Body of pancreas (tissue), 4 donors: ENCODE measurements at regions not wholly inside any gene's neighbourhood (a gene's known extent, or its start where the extent isn't known, plus 50 kb on each side); places are given as distances from the start of the nearest gene placed in this dataset.

Source experiments
- ATAC-seq: fragments of 150-250 bp; one replicate; pipeline ENCODE4 v1.9.1; 2016
- DNase-seq, 4 donors: peaks; one replicate each; pipeline ENCODE4 v3.0.0-alpha.2; 2019
- H3K27ac ChIP-seq, 4 donors: fragments of 200-600 bp; sonication (generic); 1 replicate in 3 of 4; 2 replicates in 1 of 4; pipeline versions ENCODE4 v1.5.1 to v1.6.1; 2016 to 2019; ENCODE audit warnings: mild to moderate bottlenecking in 1 of 4, mixed read lengths in 1 of 4, moderate library complexity in 1 of 4
- H3K27me3 ChIP-seq, 2 donors: fragments of 200-600 bp; sonication (generic); one replicate each; pipeline ENCODE4 v1.6.0; 2016; ENCODE audit warnings: mild to moderate bottlenecking in 1 of 2
- H3K36me3 ChIP-seq, 2 donors: fragments of 200-600 bp; sonication (generic); replicated peaks in 1 of 2; 2 replicates each; pipeline ENCODE4 v1.5.1; 2016; ENCODE audit warnings: low read depth in 2 of 2; ENCODE audit not compliant: insufficient read depth in 1 of 2
- H3K4me1 ChIP-seq: fragments of 200-600 bp; sonication (generic); one replicate; pipeline ENCODE4 v1.6.0; 2016
- H3K4me3 ChIP-seq, 2 donors: fragments of 200-600 bp; sonication (generic); 1 replicate in 1 of 2; 2 replicates in 1 of 2; pipeline ENCODE4 v1.5.1; 2016 to 2019
- H3K9me3 ChIP-seq, 3 donors: fragments of 200-600 bp; sonication (generic); 1 replicate in 2 of 3; 2 replicates in 1 of 3; pipeline ENCODE4 v1.5.1; 2016
- POLR2A ChIP-seq, 3 donors: fragments of 450-650 bp; IDR thresholded peaks; one replicate each; pipeline ENCODE4 v1.6.1; 2016; ENCODE audit warnings: antibody characterized with exemption in 3 of 3, mild to moderate bottlenecking in 2 of 3
- WGBS, 2 donors: methylation state at CpG; one replicate each; pipeline ENCODE4 v1.1.5; 2017; 5-methylcytosine and 5-hydroxymethylcytosine counted together
- intact Hi-C: fragments of 100-400 bp; cut with DNase I; formaldehyde crosslinking; loops from one replicate; pipeline ENCODE4 v1.15.1; 2023
- TF ChIP-seq, protein P1 (sequence below), 7 experiments: fragments of 450-650 bp in 4 of 7; fragments of 200-600 bp in 3 of 7; sonication (generic) in 3 of 7; IDR thresholded peaks; one replicate each; pipeline ENCODE4 v1.5.1; 2016 to 2019; ENCODE audit warnings: antibody characterized with exemption in 7 of 7

DNA sequence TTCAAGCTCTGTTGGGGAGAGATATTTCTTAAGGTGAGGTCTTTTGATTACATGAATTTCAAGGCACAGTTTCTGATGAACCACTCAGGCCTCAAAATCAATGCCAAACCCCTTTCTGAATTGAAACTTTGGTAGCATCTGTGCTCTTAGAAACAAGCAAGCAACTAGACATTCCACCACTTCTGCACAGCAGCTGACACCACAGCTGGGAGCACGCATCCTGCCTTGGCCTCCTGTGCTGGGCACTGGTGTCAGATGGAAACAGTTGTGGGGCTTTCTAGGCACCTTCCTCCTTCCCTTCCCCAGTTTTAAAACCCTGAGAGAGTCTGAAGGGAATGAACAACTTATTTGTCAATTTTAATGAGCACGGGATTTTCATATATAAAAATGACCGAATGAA is 360.2 kb downstream of the ADGRL2 start:
- no peak for ATAC-seq
- DNase-seq: no peak
- Histone ChIP-seq H3K4me3 (no peak overlapping the region), H3K36me3 (no peaks in the 10 kb centered on the region), H3K4me1 (peaks cover 6% of the 10 kb centered on the region), H3K27ac (no peak overlapping the region), H3K27me3 (no peaks in the 10 kb centered on the region), H3K9me3 (no peaks in the 10 kb centered on the region)
- WGBS, 2 donors: 86 to 93% methylated on average over 3 of the region's 3 CpGs
- intact Hi-C loops: no loop called here
- no peak for TF ChIP-seq POLR2A (IDR thresholded peaks at IDR 0.05)
- TF ChIP-seq, protein P1, sequence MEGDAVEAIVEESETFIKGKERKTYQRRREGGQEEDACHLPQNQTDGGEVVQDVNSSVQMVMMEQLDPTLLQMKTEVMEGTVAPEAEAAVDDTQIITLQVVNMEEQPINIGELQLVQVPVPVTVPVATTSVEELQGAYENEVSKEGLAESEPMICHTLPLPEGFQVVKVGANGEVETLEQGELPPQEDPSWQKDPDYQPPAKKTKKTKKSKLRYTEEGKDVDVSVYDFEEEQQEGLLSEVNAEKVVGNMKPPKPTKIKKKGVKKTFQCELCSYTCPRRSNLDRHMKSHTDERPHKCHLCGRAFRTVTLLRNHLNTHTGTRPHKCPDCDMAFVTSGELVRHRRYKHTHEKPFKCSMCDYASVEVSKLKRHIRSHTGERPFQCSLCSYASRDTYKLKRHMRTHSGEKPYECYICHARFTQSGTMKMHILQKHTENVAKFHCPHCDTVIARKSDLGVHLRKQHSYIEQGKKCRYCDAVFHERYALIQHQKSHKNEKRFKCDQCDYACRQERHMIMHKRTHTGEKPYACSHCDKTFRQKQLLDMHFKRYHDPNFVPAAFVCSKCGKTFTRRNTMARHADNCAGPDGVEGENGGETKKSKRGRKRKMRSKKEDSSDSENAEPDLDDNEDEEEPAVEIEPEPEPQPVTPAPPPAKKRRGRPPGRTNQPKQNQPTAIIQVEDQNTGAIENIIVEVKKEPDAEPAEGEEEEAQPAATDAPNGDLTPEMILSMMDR (IDR thresholded peaks at IDR 0.05): no peak

DNA sequence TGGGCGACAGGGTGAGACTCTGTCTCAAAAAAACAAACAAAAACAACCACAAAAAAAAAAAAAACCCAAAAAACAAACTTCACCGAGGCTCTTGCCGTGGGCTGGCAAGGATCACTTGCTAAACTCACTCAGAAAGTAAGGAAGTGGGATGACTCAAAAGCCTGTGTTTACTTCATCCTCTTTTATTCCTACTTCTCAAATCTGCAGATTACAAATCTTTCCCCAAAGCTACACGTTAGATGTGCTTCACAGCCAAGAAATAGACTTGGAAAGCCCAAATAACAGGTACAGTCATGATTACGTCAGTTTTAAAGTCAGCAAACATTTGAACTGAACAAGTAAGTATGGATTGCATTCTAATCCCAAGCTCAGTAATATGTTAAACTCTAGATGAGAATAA is 359.3 kb downstream of the ADGRL2 start:
- ATAC-seq (no peak), DNase-seq (no peak)
- TF ChIP-seq, protein P1 (IDR thresholded peaks at IDR 0.05): no peak
- no peak for TF ChIP-seq POLR2A (IDR thresholded peaks at IDR 0.05)
- no peaks in the 10 kb centered on the region for H3K9me3 ChIP-seq
- no peaks in the 10 kb centered on the region for H3K36me3 ChIP-seq
- H3K27ac ChIP-seq: no peak overlapping the region
- 74 to 77% methylated on average over 5 of the region's 5 CpGs for WGBS, 2 donors
- no peaks in the 10 kb centered on the region for H3K27me3 ChIP-seq
- H3K4me1 ChIP-seq: peaks cover 6% of the 10 kb centered on the region
- H3K4me3 ChIP-seq: no peak overlapping the region
- intact Hi-C loops: no loop called here

DNA sequence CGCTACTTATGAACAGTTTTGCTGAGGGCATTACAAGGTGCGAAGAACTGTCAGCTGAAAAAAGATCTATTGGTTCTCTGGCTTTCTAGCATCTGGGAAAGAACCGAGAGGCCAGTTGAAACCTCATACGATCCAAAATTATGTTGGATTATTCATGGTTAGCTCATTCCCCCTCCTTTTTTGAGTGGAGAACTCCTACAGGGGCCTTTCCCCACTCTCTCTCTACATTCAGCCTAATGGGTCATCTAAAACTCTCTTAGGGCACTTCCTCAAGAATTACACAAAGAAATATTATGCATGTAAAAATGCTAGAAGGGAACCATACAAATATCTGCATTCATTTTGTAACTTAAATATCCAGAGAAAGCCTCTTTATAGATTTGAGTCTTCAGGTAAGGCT is 358.2 kb downstream of the ADGRL2 start:
- Histone ChIP-seq H3K9me3 (no peaks in the 10 kb centered on the region), H3K27ac (no peak overlapping the region), H3K4me3 (no peak overlapping the region), H3K4me1 (peaks cover 6% of the 10 kb centered on the region), H3K36me3 (no peaks in the 10 kb centered on the region), H3K27me3 (no peaks in the 10 kb centered on the region)
- TF ChIP-seq, protein P1 (IDR thresholded peaks at IDR 0.05): no peak
- no peak for TF ChIP-seq POLR2A (IDR thresholded peaks at IDR 0.05)
- DNase-seq (no peak), ATAC-seq (no peak)
- WGBS, 2 donors: 78 to 92% methylated on average over 4 of the region's 4 CpGs
- intact Hi-C loops: no loop called here

DNA sequence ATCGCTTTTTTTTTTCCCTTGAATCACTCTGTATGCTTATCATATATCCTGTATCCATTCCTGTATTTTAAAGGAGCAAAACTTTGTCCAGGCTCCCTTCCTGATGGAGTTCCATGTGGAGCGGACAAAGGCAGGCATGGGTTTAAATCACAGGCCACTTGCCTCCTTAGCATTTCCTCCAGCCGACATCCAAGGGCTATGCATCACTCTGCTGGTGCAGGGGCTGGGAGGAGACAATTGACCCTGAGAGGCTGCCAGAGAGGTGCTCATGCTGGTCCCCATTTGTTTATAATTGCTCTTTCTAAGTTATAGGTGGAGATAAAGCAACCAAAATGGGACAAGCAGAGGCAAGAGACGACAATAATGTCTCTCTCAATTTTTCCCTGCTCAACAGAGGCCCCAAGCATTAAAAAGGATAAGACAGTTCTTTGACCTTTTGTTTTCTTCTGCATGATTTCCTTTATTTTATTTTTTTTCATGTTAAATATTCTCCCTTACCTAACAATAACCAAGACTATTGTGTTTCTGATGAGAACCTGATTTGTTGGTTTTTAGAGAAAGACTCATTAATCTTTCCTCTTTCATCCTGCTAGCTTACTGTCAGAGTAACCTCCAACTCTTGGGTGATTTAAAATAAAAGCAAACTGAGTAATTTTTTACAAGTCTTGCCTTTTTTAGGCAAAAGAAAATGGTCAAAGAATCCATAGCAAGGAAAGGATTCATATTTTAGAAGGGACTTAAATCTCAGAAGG is 353.7 kb downstream of the ADGRL2 start:
- intact Hi-C loops: no loop called here
- no peaks in the 10 kb centered on the region for H3K36me3 ChIP-seq
- no peak overlapping the region for H3K4me3 ChIP-seq
- WGBS, 2 donors: 80 to 84% methylated on average over 4 of the region's 4 CpGs
- H3K27me3 ChIP-seq: no peaks in the 10 kb centered on the region
- ATAC-seq (no peak), DNase-seq (no peak)
- no peaks in the 10 kb centered on the region for H3K9me3 ChIP-seq
- H3K4me1 ChIP-seq: peaks cover 7% of the 10 kb centered on the region
- H3K27ac ChIP-seq: no peak overlapping the region
- no peak for TF ChIP-seq POLR2A (IDR thresholded peaks at IDR 0.05)
- TF ChIP-seq, protein P1 (IDR thresholded peaks at IDR 0.05): no peak

DNA sequence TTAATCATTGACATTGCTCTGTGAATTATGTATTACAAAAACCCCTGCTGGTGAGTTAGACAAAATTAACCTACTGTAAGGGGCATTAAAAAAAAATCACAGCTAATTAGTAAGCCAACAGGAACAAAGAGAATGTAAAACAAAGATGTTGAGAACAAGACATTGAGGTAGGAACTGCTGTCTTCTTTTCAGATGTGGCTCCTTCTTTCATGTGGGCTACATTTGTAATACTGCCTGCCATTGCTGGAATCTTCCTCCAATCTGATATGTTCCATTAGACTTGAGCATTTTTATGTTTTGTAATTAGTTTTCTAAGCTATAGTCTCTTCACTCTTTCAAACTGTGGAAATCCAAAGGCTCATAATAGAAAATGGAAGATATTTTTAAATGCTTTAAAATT is 353.0 kb downstream of the ADGRL2 start:
- Histone ChIP-seq H3K4me3 (no peak overlapping the region), H3K9me3 (no peaks in the 10 kb centered on the region), H3K36me3 (no peaks in the 10 kb centered on the region), H3K27me3 (no peaks in the 10 kb centered on the region), H3K4me1 (peaks cover 7% of the 10 kb centered on the region), H3K27ac (no peak overlapping the region)
- TF ChIP-seq POLR2A (IDR thresholded peaks at IDR 0.05): no peak
- TF ChIP-seq, protein P1 (IDR thresholded peaks at IDR 0.05): no peak
- DNase-seq: no peak
- no peak for ATAC-seq
- intact Hi-C loops: no loop called here
